Motor neuron (in vitro differentiated cells): ENCODE measurements at regions not wholly inside any gene's neighbourhood (a gene's known extent, or its start where the extent isn't known, plus 50 kb on each side); places are given as distances from the start of the nearest gene placed in this dataset.

ENCODE experiments used
- ATAC-seq, 8 experiments: fragments of 200-7000 bp; cut with Tn5 transposase; replicated peaks in 6 of 8; 2 replicates each; pipeline ENCODE4 v1.8.0; 2021; ENCODE audit warnings: mild to moderate bottlenecking in 8 of 8, moderate library complexity in 8 of 8
- H3K27ac ChIP-seq, 2 donors: fragments of 250-450 bp; sonication (Bioruptor Pico); 2 replicates each; pipeline ENCODE4 v1.9.0; 2021; ENCODE audit warnings: antibody characterized with exemption in 2 of 2, mild to moderate bottlenecking in 2 of 2, moderate library complexity in 1 of 2
- H3K4me1 ChIP-seq, 2 donors: fragments of 250-450 bp; sonication (Bioruptor Pico); replicated peaks in 1 of 2; 2 replicates each; pipeline ENCODE4 v1.6.1; 2021; ENCODE audit warnings: antibody characterized with exemption in 2 of 2, mild to moderate bottlenecking in 2 of 2, moderate library complexity in 1 of 2
- H3K4me3 ChIP-seq, 5 donors: fragments of 250-450 bp; sonication (Bioruptor Pico); 2 replicates each; pipeline ENCODE4 v1.9.0; 2021; ENCODE audit warnings: antibody characterized with exemption in 5 of 5, mild to moderate bottlenecking in 5 of 5, moderate library complexity in 4 of 5
- WGBS, 10 experiments: fragments of 450-650 bp; shearing (Covaris generic); methylation state at CpG; one replicate each; pipeline ENCODE4 v1.0.0; 2022; 5-methylcytosine and 5-hydroxymethylcytosine counted together
- in situ Hi-C, 9 experiments: fragments of 400-800 bp; cut with MboI; loops; one replicate each; pipeline ENCODE4 v1.15.0; 2021; ENCODE audit warnings: low sequenced_read_pairs in 9 of 9, low pct_unique_long_range_greater_than_20kb in 2 of 9; ENCODE audit not compliant: unreplicated experiment in 9 of 9

- in situ Hi-C loops, result no loop called here
- 52 to 100% (median 77%) methylated on average over 1 to 9 of the region's 9 CpGs; no CpG with 5 or more reads in 1 of the 10 experiments for WGBS, 10 experiments
- Histone ChIP-seq H3K4me1 (no peaks in the 10 kb centered on the region), H3K4me3 (no peak overlapping the region), H3K27ac (no peak overlapping the region)
- ATAC-seq, result peak in 1 of 8 experiments; percentile 30
Observed at GRCh38 chr15:87763837-87764236, 492.7 kb downstream of the NTRK3 start.

GRCh38 chr15:87761736-87762509, 494.6 kb downstream of the NTRK3 start:
- in situ Hi-C loops, result no loop called here
- WGBS, 10 experiments, result 64 to 100% (median 89%) methylated on average over 1 to 3 of the region's 4 CpGs; no CpG with 5 or more reads in 3 of the 10 experiments

DNA sequence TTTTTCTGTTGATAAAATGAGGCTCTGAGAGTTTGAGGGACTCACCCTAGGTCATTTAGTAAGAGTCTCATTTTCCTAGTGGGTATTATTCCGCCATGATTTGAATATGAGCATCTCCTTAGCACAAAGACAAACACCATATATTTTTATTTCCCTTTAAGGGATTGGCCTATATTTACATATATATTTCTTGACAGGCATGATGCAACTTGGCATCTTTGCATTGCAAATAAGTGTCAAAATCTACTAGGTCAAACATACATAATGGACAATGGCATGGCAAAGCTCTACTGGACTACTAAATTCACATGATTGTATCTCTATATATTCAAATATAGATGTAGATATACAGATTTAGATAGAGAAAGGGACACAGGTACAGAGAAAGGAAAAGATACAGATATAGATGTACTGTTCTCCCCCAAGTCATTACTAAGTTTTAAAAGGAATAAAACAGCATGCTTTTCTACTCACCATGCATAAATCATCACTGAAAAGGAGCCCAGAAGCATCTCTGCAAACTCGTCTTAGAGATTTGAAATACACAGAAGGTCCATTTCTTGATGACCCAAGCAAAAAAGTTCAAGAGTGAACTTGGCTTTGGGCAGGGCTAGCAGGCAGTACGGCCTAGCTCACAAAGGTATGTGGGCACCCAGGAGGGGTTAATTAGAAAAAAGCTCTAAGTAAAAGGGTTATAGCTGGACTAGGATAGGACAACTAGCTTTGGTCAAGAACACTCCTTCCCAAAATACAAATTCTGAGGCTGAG, 495.8 kb downstream of the NTRK3 start:
- in situ Hi-C loops, result no loop called here
- Histone ChIP-seq H3K27ac (no peak overlapping the region), H3K4me3 (no peak overlapping the region), H3K4me1 (no peaks in the 10 kb centered on the region)
- peak in 3 of 8 experiments; percentile 54 to 71 (median 64) for ATAC-seq
- 29 to 100% (median 66%) methylated on average over 1 to 3 of the region's 3 CpGs; no CpG with 5 or more reads in 1 of the 10 experiments for WGBS, 10 experiments

More at GRCh38 chr15:87761736-87762509, 494.6 kb downstream of the NTRK3 start:
- ATAC-seq, result no peak
- H3K4me3 ChIP-seq, result no peak overlapping the region
- no peak overlapping the region for H3K27ac ChIP-seq
- H3K4me1 ChIP-seq, result no peaks in the 10 kb centered on the region

GRCh38 chr15:87758794-87759418, 497.6 kb downstream of the NTRK3 start:
- Histone ChIP-seq H3K27ac (no peak overlapping the region), H3K4me3 (no peak overlapping the region), H3K4me1 (no peaks in the 10 kb centered on the region)
- 20 to 91% (median 85%) methylated on average over 1 to 5 of the region's 9 CpGs for WGBS, 10 experiments
- no peak for ATAC-seq
- in situ Hi-C loops, result no loop called here

DNA sequence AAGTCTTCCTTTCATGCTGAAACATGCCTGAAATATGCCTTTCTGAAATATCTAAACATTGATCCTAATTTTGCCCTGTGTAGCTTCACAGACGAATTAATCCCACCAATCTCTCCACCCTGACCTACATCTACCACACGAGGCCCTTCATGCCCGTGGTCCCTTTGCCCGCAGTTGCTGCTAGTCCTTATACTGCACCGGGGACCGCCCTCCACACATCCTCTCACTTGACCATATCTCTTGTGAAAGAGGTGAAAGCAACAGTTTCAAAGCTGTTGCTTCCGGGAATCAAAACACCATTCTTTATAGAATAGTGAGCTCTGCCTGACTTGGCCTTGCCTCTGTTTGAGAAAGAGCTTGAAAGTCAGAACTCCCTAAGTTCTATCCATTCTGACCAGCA, 499.5 kb downstream of the NTRK3 start:
- 50 to 100% (median 86%) methylated on average over 1 to 7 of the region's 7 CpGs; no CpG with 5 or more reads in 4 of the 10 experiments for WGBS, 10 experiments

GRCh38 chr15:87756072-87756471, 500.5 kb downstream of the NTRK3 start:
- ATAC-seq, result no peak
- H3K27ac ChIP-seq, result no peak overlapping the region
- H3K4me3 ChIP-seq, result no peak overlapping the region
- in situ Hi-C loops, result no loop called here
- no peaks in the 10 kb centered on the region for H3K4me1 ChIP-seq
- WGBS, 10 experiments, result 40 to 100% (median 79%) methylated on average over 1 to 2 of the region's 3 CpGs; no CpG with 5 or more reads in 1 of the 10 experiments

More for the DNA sequence above, 499.5 kb downstream of the NTRK3 start:
- ATAC-seq, result no peak
- Histone ChIP-seq H3K4me1 (no peaks in the 10 kb centered on the region), H3K4me3 (no peak overlapping the region), H3K27ac (no peak overlapping the region)
- in situ Hi-C loops, result no loop called here

GRCh38 chr15:87755226-87755625, 501.3 kb downstream of the NTRK3 start:
- H3K4me1 ChIP-seq, result no peaks in the 10 kb centered on the region
- peak in 3 of 8 experiments; percentile 24 to 66 (median 43) for ATAC-seq
- no peak overlapping the region for H3K4me3 ChIP-seq
- in situ Hi-C loops, result no loop called here
- no peak overlapping the region for H3K27ac ChIP-seq
- WGBS, 10 experiments, result 87 to 100% (median 94%) methylated on average over 2 to 4 of the region's 4 CpGs; no CpG with 5 or more reads in 4 of the 10 experiments

GRCh38 chr15:87753539-87753938, 503.0 kb downstream of the NTRK3 start:
- Histone ChIP-seq H3K27ac (no peak overlapping the region), H3K4me3 (no peak overlapping the region), H3K4me1 (no peaks in the 10 kb centered on the region)
- no peak for ATAC-seq
- WGBS, 10 experiments, result 20 to 94% (median 87%) methylated on average over 1 to 8 of the region's 11 CpGs; no CpG with 5 or more reads in 3 of the 10 experiments
- in situ Hi-C loops, result no loop called here

GRCh38 chr15:87752250-87752951, 504.1 kb downstream of the NTRK3 start:
- H3K4me1 ChIP-seq, result no peaks in the 10 kb centered on the region
- in situ Hi-C loops, result no loop called here
- ATAC-seq, result peak in 5 of 8 experiments; percentile 43 to 98 (median 95)
- WGBS, 10 experiments, result 12 to 80% (median 56%) methylated on average over 1 to 5 of the region's 5 CpGs; no CpG with 5 or more reads in 1 of the 10 experiments
- no peak overlapping the region for H3K4me3 ChIP-seq
- H3K27ac ChIP-seq, result no peak overlapping the region

- no peak for ATAC-seq
- in situ Hi-C loops, result no loop called here
- H3K4me1 ChIP-seq, result peaks cover 4 to 7% of the 10 kb centered on the region in 2 donors
- H3K27ac ChIP-seq, result no peak overlapping the region
- H3K4me3 ChIP-seq, result no peak overlapping the region
- 84 to 100% (median 88%) methylated on average over 1 to 8 of the region's 8 CpGs; no CpG with 5 or more reads in 1 of the 10 experiments for WGBS, 10 experiments
Observed at GRCh38 chr15:87748483-87748882, 508.1 kb downstream of the NTRK3 start.

DNA sequence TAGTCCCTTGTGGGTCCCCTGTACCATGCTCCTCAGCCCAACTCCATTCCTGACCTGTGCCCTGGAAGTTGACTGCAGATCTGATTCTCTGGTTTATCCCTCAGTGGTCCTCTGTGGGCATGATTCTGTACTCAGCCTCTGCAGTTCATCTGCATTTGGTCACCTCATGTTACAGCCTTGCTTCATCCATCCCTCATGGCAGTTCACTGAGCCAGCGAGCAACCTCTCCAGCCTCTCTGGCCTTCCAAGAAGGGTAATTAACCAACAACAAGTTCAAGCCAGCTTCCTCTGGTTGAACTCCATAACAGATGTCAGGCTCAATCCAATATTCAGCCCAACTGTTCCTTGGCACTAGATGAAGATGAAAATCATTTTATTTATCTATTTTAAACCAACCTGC, 509.5 kb downstream of the NTRK3 start:
- Histone ChIP-seq H3K4me1 (peaks cover 4 to 7% of the 10 kb centered on the region in 2 donors), H3K4me3 (no peak overlapping the region), H3K27ac (no peak overlapping the region)
- ATAC-seq, result peak in 4 of 8 experiments; percentile 17 to 86 (median 46)
- in situ Hi-C loops, result no loop called here
- 29% methylated on average over 1 of the region's 1 CpG; no CpG with 5 or more reads in 9 of the 10 experiments for WGBS, 10 experiments

DNA sequence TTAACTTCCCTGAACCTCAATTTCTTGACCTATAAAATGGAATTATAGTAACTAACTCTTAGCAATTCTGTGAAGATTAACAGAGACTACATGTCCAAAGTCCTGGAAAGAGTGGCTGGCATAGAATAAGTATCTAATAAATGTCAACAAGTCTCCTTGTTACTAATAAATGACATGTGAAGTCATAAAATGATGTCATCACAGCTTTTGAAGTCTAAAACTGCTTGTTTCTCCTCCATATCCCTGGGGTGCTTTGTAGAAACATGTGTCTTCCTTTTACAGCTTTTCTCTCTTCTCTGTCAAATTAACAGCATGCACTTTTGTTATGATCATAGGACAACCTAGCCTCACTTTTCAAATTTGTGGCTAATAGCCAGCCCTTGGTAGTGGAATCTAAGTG, 510.2 kb downstream of the NTRK3 start:
- Histone ChIP-seq H3K4me3 (no peak overlapping the region), H3K4me1 (peaks cover 4 to 7% of the 10 kb centered on the region in 2 donors), H3K27ac (no peak overlapping the region)
- in situ Hi-C loops, result no loop called here
- peak in 6 of 8 experiments; percentile 36 to 81 (median 61) for ATAC-seq
